Omental fat pad (tissue), 3 donors: ENCODE measurements at regions not wholly inside any gene's neighbourhood (a gene's known extent, or its start where the extent isn't known, plus 50 kb on each side); places are given as distances from the start of the nearest gene placed in this dataset.

Source experiments
- ATAC-seq: fragments of 150-250 bp; one replicate; pipeline ENCODE4 v1.9.1; 2016; ENCODE audit warnings: mild to moderate bottlenecking, moderate library complexity; ENCODE audit not compliant: low FRiP score
- DNase-seq: peaks from one replicate; pipeline ENCODE4 v3.0.0-alpha.2; 2019; ENCODE audit warnings: low spot score
- CTCF ChIP-seq, 3 donors: fragments of 450-650 bp; IDR thresholded peaks; one replicate each; pipeline ENCODE4 v1.5.1; 2016 to 2017; ENCODE audit warnings: antibody characterized with exemption in 3 of 3, mild to moderate bottlenecking in 3 of 3, moderate library complexity in 2 of 3

GRCh38 chr17:71171270-71171669 is 949.5 kb upstream of the SOX9 start:
- ATAC-seq, result no peak
- no peak for DNase-seq
- no peak for TF ChIP-seq CTCF (IDR thresholded peaks at IDR 0.05)

- TF ChIP-seq CTCF (IDR thresholded peaks at IDR 0.05), result no peak
- DNase-seq (no peak), ATAC-seq (no peak)
These were observed 946.8 kb upstream of the SOX9 start for GRCh38 chr17:71173991-71174390.

GRCh38 chr17:71176331-71176730 is 944.5 kb upstream of the SOX9 start:
- ATAC-seq (no peak), DNase-seq (no peak)
- no peak for TF ChIP-seq CTCF (IDR thresholded peaks at IDR 0.05)

GRCh38 chr17:71176928-71177443 is 943.8 kb upstream of the SOX9 start:
- ATAC-seq (no peak), DNase-seq (no peak)
- no peak for TF ChIP-seq CTCF (IDR thresholded peaks at IDR 0.05)

GRCh38 chr17:71180801-71181385 is 939.9 kb upstream of the SOX9 start:
- no peak for TF ChIP-seq CTCF (IDR thresholded peaks at IDR 0.05)
- DNase-seq (no peak), ATAC-seq (no peak)

- no peak for DNase-seq
- TF ChIP-seq CTCF (IDR thresholded peaks at IDR 0.05), result no peak
- ATAC-seq, result no peak
These were observed 937.7 kb upstream of the SOX9 start for GRCh38 chr17:71183066-71183660.

GRCh38 chr17:71184716-71185115 is 936.1 kb upstream of the SOX9 start:
- DNase-seq (no peak), ATAC-seq (no peak)
- no peak for TF ChIP-seq CTCF (IDR thresholded peaks at IDR 0.05)
